Gastroesophageal sphincter (tissue), 4 donors: ENCODE measurements at regions not wholly inside any gene's neighbourhood (a gene's known extent, or its start where the extent isn't known, plus 50 kb on each side); places are given as distances from the start of the nearest gene placed in this dataset.

Experiments
- ATAC-seq: fragments of 150-250 bp; one replicate; pipeline ENCODE4 v1.9.1; 2016; ENCODE audit warnings: mild to moderate bottlenecking, moderate library complexity
- H3K27ac ChIP-seq, 4 donors: fragments of 200-600 bp; sonication (generic) in 3 of 4; 1 replicate in 3 of 4; 2 replicates in 1 of 4; pipeline ENCODE4 v1.5.1; 2016 to 2019
- H3K27me3 ChIP-seq: fragments of 200-600 bp; sonication (generic); one replicate; pipeline ENCODE4 v1.5.1; 2019
- H3K36me3 ChIP-seq, 2 donors: fragments of 200-600 bp; sonication (generic); one replicate each; pipeline ENCODE4 v1.5.1; 2019; ENCODE audit warnings: control low read depth in 1 of 2
- H3K4me1 ChIP-seq, 3 donors: fragments of 200-600 bp; sonication (generic); 1 replicate in 2 of 3; 2 replicates in 1 of 3; pipeline ENCODE4 v1.5.1; 2016 to 2019; ENCODE audit warnings: control low read depth in 2 of 3
- H3K4me3 ChIP-seq, 2 donors: fragments of 200-600 bp; sonication (generic); one replicate each; pipeline ENCODE4 v1.5.1; 2019; ENCODE audit warnings: mild to moderate bottlenecking in 1 of 2, moderate library complexity in 1 of 2
- H3K9me3 ChIP-seq, 3 donors: fragments of 200-600 bp; sonication (generic); one replicate each; pipeline ENCODE4 v1.5.1; 2017 to 2019; ENCODE audit warnings: control low read depth in 2 of 3
- EP300 ChIP-seq: sonication (generic); formaldehyde crosslinking; IDR thresholded peaks from one replicate; pipeline ENCODE4 v1.6.1; 2017; ENCODE audit warnings: antibody characterized with exemption, mild to moderate bottlenecking
- POLR2A ChIP-seq, 2 donors: fragments of 450-650 bp; IDR thresholded peaks; one replicate each; pipeline ENCODE4 v1.6.1; 2017; ENCODE audit warnings: antibody characterized with exemption in 2 of 2, mild to moderate bottlenecking in 2 of 2, moderate library complexity in 1 of 2
- POLR2AphosphoS5 ChIP-seq: sonication (generic); formaldehyde crosslinking; IDR thresholded peaks from one replicate; pipeline ENCODE4 v1.6.1; 2017; ENCODE audit warnings: antibody characterized with exemption
- WGBS, 2 donors: methylation state at CpG; one replicate each; pipeline ENCODE4 v1.1.5; 2018; ENCODE audit warnings: low coverage in 1 of 2; 5-methylcytosine and 5-hydroxymethylcytosine counted together
- TF ChIP-seq, protein P1 (sequence below), 4 experiments: fragments of 200-600 bp in 2 of 4; fragments of 450-650 bp in 2 of 4; sonication (generic) in 1 of 4; IDR thresholded peaks; one replicate each; pipeline ENCODE4 v1.5.1; 2017 to 2019; ENCODE audit warnings: antibody characterized with exemption in 4 of 4, mild to moderate bottlenecking in 2 of 4, moderate library complexity in 2 of 4

DNA sequence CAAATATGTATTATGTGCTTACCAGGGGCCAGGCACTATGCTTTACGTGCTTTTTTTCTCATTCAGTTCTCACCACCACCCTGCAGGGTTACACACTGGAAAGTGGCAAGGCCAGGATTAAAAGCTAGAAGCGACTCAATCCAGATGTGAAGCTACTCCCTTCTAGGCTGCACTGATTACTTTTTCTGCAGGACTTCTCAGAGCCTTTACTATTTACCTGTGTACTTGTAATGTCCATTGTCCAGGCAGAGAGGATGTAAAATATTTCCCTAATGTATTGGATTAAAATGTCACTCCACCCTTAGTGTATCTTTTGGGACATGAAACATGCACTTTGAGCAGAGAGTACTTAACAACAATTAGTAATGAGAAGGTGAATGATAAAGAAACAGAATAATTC is 287.5 kb upstream of the EEF2KMT start:
- Histone ChIP-seq H3K36me3 (no peaks in the 10 kb centered on the region), H3K27me3 (peaks cover 7% of the 10 kb centered on the region), H3K9me3 (peaks cover 0 to 24% (median 0%) of the 10 kb centered on the region in 3 donors), H3K27ac (no peak overlapping the region), H3K4me3 (no peak overlapping the region), H3K4me1 (no peaks in the 10 kb centered on the region)
- no peak for ATAC-seq
- 83 to 86% methylated on average over 1 to 2 of the region's 2 CpGs for WGBS, 2 donors
- no peak for TF ChIP-seq POLR2AphosphoS5
- no peak for TF ChIP-seq EP300
- TF ChIP-seq, protein P1, sequence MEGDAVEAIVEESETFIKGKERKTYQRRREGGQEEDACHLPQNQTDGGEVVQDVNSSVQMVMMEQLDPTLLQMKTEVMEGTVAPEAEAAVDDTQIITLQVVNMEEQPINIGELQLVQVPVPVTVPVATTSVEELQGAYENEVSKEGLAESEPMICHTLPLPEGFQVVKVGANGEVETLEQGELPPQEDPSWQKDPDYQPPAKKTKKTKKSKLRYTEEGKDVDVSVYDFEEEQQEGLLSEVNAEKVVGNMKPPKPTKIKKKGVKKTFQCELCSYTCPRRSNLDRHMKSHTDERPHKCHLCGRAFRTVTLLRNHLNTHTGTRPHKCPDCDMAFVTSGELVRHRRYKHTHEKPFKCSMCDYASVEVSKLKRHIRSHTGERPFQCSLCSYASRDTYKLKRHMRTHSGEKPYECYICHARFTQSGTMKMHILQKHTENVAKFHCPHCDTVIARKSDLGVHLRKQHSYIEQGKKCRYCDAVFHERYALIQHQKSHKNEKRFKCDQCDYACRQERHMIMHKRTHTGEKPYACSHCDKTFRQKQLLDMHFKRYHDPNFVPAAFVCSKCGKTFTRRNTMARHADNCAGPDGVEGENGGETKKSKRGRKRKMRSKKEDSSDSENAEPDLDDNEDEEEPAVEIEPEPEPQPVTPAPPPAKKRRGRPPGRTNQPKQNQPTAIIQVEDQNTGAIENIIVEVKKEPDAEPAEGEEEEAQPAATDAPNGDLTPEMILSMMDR (IDR thresholded peaks at IDR 0.05): no peak
- TF ChIP-seq POLR2A (IDR thresholded peaks at IDR 0.05): no peak

DNA sequence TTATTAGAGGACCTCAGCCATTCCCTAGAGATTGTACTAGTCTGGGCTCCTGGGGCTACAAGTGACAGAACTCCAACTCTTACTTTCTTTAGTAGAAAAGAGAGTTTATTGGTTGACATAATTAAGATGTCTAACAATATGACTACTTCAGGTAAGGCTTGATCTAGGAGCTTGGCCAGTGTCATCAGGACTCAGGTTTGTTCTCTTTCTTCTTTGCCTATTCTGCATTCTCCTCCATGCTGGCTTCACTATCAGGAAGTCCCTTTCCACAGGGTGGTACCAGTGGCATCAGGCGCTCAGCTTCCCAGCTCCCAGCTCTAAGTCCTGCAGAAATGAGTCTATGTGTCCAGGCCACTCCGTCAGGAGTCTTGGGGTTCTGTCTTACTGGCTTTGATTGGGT is 286.1 kb upstream of the EEF2KMT start:
- TF ChIP-seq EP300: no peak
- no peak for TF ChIP-seq POLR2AphosphoS5
- TF ChIP-seq, protein P1 (IDR thresholded peaks at IDR 0.05): no peak
- no peak for TF ChIP-seq POLR2A (IDR thresholded peaks at IDR 0.05)
- no peak overlapping the region for H3K27ac ChIP-seq
- H3K9me3 ChIP-seq: peaks cover 0 to 24% (median 0%) of the 10 kb centered on the region in 3 donors
- H3K27me3 ChIP-seq: peaks cover 18% of the 10 kb centered on the region
- ATAC-seq: no peak
- H3K36me3 ChIP-seq: no peaks in the 10 kb centered on the region
- H3K4me1 ChIP-seq: no peaks in the 10 kb centered on the region
- WGBS, 2 donors: 42% methylated on average over 2 of the region's 2 CpGs; no CpG with 5 or more reads in 1 of the 2 donors
- no peak overlapping the region for H3K4me3 ChIP-seq

- Histone ChIP-seq H3K27ac (no peak overlapping the region), H3K9me3 (peaks cover 0 to 13% (median 0%) of the 10 kb centered on the region in 3 donors), H3K4me1 (no peaks in the 10 kb centered on the region), H3K4me3 (no peak overlapping the region), H3K27me3 (peaks cover 27% of the 10 kb centered on the region), H3K36me3 (no peaks in the 10 kb centered on the region)
- 69 to 83% methylated on average over 4 of the region's 4 CpGs for WGBS, 2 donors
- no peak for ATAC-seq
- TF ChIP-seq POLR2AphosphoS5 (no peak), POLR2A (IDR thresholded peaks at IDR 0.05) (no peak), EP300 (no peak)
- TF ChIP-seq, protein P1 (IDR thresholded peaks at IDR 0.05): no peak
Measured at GRCh38 chr16:5382484-5382883, 284.9 kb upstream of the EEF2KMT start.

DNA sequence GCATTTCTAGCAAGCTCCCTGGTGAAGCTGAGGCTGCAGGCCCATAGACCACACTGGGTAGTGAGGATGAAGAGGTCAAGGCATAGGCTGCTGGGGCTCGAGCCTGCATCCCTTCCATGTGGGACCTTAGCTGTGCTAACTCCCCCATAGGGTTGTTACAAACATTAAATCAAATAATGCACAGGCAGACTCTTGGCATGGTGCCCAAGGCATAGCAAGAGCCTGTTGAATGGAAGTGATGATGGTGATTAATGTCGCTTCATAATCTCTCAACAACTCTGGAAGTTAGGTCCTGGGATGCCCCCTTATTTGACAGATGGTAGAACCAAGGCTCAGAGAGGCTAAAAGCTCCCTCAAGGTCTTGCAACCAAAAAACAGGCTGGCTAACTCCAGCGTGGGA is 283.9 kb upstream of the EEF2KMT start:
- H3K36me3 ChIP-seq: no peaks in the 10 kb centered on the region
- WGBS, 2 donors: 48 to 57% methylated on average over 2 to 3 of the region's 3 CpGs
- ATAC-seq: no peak
- TF ChIP-seq, protein P1 (IDR thresholded peaks at IDR 0.05): no peak
- TF ChIP-seq POLR2A (IDR thresholded peaks at IDR 0.05) (no peak), EP300 (no peak), POLR2AphosphoS5 (no peak)
- peaks cover 0 to 8% (median 0%) of the 10 kb centered on the region in 3 donors for H3K9me3 ChIP-seq
- peaks cover 35% of the 10 kb centered on the region for H3K27me3 ChIP-seq
- no peak overlapping the region for H3K27ac ChIP-seq
- no peak overlapping the region for H3K4me3 ChIP-seq
- no peaks in the 10 kb centered on the region for H3K4me1 ChIP-seq

- TF ChIP-seq POLR2AphosphoS5: no peak
- TF ChIP-seq EP300: no peak
- no peak for TF ChIP-seq POLR2A (IDR thresholded peaks at IDR 0.05)
- TF ChIP-seq, protein P1 (IDR thresholded peaks at IDR 0.05): no peak
- Histone ChIP-seq H3K4me1 (no peaks in the 10 kb centered on the region), H3K36me3 (no peaks in the 10 kb centered on the region), H3K27ac (no peak overlapping the region), H3K4me3 (no peak overlapping the region), H3K27me3 (peaks cover 45% of the 10 kb centered on the region), H3K9me3 (peaks cover 0 to 8% (median 0%) of the 10 kb centered on the region in 3 donors)
- no peak for ATAC-seq
- WGBS, 2 donors: 72% methylated on average over 9 of the region's 10 CpGs; no CpG with 5 or more reads in 1 of the 2 donors
Measured at GRCh38 chr16:5379954-5380353, 282.4 kb upstream of the EEF2KMT start.
